HG03521 (cell line): ENCODE measurements at regions not wholly inside any gene's neighbourhood (a gene's known extent, or its start where the extent isn't known, plus 50 kb on each side); places are given as distances from the start of the nearest gene placed in this dataset.

Experiments used
- ATAC-seq: cut with Tn5 transposase; IDR thresholded peaks from one replicate; pipeline ENCODE4 v1.9.1; 2021; ENCODE audit warnings: mild to moderate bottlenecking, moderate library complexity; ENCODE audit not compliant: unreplicated experiment

DNA sequence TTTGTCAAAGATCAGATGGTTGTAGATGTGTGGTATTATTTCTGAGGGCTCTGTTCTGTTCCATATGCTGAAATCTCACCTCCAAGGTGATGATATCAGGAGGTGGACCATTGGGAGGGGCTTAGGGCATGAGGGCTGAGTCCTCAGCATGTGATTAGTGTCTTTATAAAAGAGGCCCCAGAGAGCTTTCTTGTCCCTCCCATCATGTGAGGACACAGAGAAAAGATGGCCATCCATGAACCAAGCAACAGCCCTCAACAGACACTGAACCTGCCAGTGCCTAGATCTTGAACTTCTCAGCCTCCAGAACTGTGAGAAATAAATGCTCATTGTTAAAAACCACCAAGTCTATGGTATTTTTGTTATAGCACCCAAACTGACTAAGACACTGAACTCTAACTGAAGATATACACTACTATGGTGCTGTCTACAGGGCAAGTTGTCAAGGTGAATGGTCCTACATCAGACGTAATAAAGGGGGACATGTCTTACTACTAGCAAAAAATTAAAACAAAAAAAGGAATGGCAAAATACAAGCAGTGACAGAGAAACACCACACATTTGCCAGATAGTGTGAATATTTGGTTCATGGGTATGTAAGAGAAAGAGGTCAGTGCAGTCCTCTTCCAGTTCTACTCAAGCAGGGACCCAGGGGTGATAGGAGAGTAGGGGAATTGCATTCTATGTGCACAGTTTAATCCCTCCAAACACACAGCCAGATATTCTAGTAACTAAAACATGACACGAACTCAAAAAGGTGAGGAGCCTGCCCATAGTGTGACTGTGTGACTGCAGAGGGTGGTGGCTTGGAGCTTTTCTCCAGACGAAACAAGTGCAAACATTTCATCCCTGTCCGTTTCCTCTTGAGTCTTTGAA is 164.4 kb upstream of the MYCN start:
- ATAC-seq, result no peak

GRCh38 chr2:15776629-15776919 is 163.8 kb upstream of the MYCN start:
- no peak for ATAC-seq

- ATAC-seq, result no peak
Measured at GRCh38 chr2:15776992-15777702, 163.2 kb upstream of the MYCN start.

GRCh38 chr2:15777795-15778371 is 162.5 kb upstream of the MYCN start:
- ATAC-seq, result no peak

GRCh38 chr2:15778529-15779219 is 161.7 kb upstream of the MYCN start:
- ATAC-seq, result no peak

GRCh38 chr2:15779381-15780041 is 160.8 kb upstream of the MYCN start:
- no peak for ATAC-seq

GRCh38 chr2:15780234-15780633 is 160.1 kb upstream of the MYCN start:
- ATAC-seq, result no peak

GRCh38 chr2:15780912-15781574 is 159.3 kb upstream of the MYCN start:
- ATAC-seq, result no peak

DNA sequence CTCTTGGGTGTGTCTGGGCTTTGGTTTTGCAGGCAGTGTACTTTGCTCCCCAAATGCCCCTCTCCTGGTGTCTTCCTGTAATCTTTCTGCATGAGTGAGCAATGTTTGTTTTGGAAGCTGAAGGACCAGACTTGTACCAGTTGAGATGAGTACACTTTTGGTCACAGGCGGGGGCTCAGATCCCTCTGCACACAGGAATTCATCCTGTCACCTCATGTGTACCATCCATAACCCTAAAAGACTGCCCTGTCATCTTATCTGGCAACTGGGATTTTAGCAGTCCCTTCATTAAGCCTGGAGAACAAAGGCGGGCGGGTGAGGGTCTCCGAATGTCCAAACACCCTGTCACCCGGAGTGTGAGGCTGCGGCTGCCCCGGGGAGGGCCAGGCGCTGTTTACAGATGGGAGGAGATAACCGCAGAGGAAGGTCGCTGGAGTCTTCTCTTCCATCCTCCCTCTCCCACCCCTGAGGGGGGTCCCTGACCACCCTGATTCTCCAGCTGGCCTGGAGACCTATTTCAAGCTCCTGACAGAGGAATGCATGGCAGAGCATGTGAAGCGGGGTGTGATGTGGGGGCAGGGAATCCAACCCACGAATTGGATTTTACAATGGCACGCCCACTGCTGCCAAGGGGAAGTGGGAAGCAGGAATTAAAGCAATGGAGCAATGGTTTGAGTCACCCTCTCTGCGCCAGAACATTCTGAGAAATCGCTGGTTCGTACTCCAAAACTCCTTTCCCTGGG is 158.2 kb upstream of the MYCN start:
- no peak for ATAC-seq

DNA sequence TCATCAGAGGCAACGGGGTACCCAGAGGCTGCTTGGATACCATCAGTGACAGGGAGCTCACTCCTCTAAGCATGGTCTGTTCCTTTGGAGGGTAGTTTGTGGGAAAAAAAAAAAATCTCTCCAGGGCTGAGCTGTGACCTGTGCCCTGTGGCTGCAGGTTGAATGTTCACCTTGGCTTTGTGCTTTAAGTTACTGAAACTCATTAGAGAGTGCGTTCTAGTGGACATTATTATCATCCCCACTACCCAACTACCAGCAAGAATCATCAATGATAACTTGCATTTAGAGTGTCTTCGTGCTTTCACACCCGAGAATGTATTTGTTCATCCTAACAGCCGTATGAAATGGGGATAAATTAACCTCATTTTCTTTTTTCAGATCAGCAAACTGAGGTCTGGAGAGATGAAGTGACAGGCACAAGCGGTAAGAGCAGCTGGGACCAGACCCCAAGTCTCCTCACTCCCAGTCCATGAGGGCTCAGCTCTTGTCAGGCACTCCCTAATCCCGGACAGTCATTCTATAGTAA is 157.5 kb upstream of the MYCN start:
- ATAC-seq, result no peak

- no peak for ATAC-seq
Measured at GRCh38 chr2:15783489-15783888, 156.9 kb upstream of the MYCN start.

GRCh38 chr2:15784106-15784885 is 156.1 kb upstream of the MYCN start:
- ATAC-seq, result no peak

DNA sequence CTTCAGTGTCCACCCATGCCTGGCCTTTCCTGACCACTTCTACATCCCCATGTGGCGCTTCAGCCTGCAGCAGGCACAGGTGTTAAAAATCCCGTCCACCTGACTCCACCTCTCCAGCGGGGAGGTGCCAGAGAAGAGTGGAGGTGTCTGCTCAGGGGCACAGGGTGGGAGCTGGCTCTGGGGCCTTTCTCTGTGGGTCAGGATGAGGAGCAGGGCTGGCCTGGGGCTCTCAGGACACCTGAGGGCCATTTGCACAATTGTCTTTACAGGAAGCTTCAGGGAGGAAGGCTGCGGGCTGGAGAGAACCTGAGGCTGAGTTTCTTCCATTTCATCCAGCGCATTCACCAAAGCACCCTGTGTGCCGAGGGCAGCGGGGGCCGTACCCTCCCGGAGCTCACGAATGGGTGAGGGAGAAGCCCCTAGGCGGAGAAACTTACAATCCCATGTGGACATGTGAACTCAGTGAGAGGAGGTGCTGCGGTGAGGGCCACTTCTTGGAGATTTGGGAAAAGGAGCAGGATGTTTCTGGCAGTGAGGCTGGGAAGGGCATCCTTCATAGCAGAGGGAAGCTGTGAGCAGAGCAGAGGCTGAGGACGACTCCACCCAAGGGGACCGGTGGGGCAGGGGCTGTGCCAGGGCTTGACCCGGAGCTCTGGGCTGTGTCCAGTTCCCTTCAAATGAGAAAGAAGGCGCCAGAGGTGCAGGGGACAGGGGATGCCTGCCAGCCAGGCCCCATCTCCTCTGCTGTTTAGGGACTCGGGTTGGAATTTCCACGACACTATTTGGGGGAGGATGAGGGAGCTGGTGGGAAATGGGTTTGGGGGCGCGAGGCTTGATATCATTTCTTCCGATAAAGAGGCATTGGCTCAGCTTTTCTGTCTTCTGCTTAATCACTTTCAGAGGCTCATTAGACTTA is 155.2 kb upstream of the MYCN start:
- no peak for ATAC-seq

GRCh38 chr2:15786003-15786654 is 154.2 kb upstream of the MYCN start:
- ATAC-seq, result no peak

- ATAC-seq, result no peak
Measured at GRCh38 chr2:15786901-15787300, 153.4 kb upstream of the MYCN start.

GRCh38 chr2:15787535-15788454 is 152.6 kb upstream of the MYCN start:
- ATAC-seq, result no peak
